ENCODE measurements at regions not wholly inside any gene's neighbourhood (a gene's known extent, or its start where the extent isn't known, plus 50 kb on each side); places are given as distances from the start of the nearest gene placed in this dataset.

GRCh38 chr16:55214412-55214811, 109.6 kb upstream of the IRX6 start:
- Histone ChIP-seq H3K9me1 (ENCODE audit: insufficient read depth, low read length) (no peaks in the 10 kb centered on the region), H3K79me1 (ENCODE audit: low read depth in 1 of 2, low read length in 2 of 2) (no peaks in the 10 kb centered on the region), H3K4me3 (ENCODE audit: insufficient read depth, low read depth, low read length) (no peak overlapping the region), H3K4me1 (ENCODE audit: control insufficient read depth, insufficient read depth, low read length) (no peaks in the 10 kb centered on the region), H2AFZ (replicated peaks; ENCODE audit: low read length, poor library complexity) (no peak overlapping the region), H2AK9ac (replicated peaks; ENCODE audit: low read depth, low read length, poor library complexity) (no peak overlapping the region), H3K4ac (ENCODE audit: low read depth, low read length) (no peak overlapping the region), H3K27me3 (ENCODE audit: control insufficient read depth, insufficient read depth, low read length) (no peaks in the 10 kb centered on the region), H3K9ac (ENCODE audit: low read depth, low read length) (no peak overlapping the region), H3K27ac (ENCODE audit: insufficient read depth, low read length) (no peak overlapping the region), H3K36me3 (ENCODE audit: control insufficient read depth, insufficient read depth, low read length) (no peaks in the 10 kb centered on the region), H2BK20ac (ENCODE audit: low read depth, low read length) (no peak overlapping the region), H4K91ac (ENCODE audit: insufficient read depth, low read depth, low read length) (no peak overlapping the region), H3K14ac (replicated peaks; ENCODE audit: low read depth, low read length) (no peak overlapping the region), H3K9me3 (ENCODE audit: control insufficient read depth, insufficient read depth, low read length) (no peaks in the 10 kb centered on the region), H3K56ac (ENCODE audit: extremely low read depth, insufficient read depth, low read length) (no peak overlapping the region), H2AK5ac (ENCODE audit: low read depth, low read length) (no peak overlapping the region), H2BK120ac (ENCODE audit: low read depth, low read length) (no peak overlapping the region), H2BK15ac (ENCODE audit: low read depth, low read length) (no peak overlapping the region), H4K20me1 (ENCODE audit: insufficient read depth, low read length) (no peaks in the 10 kb centered on the region), H3K23ac (ENCODE audit: low read depth, low read length) (no peak overlapping the region), H3K18ac (ENCODE audit: low read depth, low read length) (no peak overlapping the region), H4K5ac (ENCODE audit: low read depth, low read length) (no peak overlapping the region), H3K4me2 (ENCODE audit: low read depth, low read length) (no peak overlapping the region), H2BK5ac (ENCODE audit: low read depth, low read length, poor library complexity, severe bottlenecking) (no peak overlapping the region), H4K8ac (ENCODE audit: low read depth in 2 of 2, low read length in 2 of 2) (no peak overlapping the region)
- no peak for ATAC-seq (ENCODE audit: low read depth)
- CTCF ChIA-PET, result no interaction called here
- no TSS peak for BruUV-seq (replicated peaks)
- no peak for DNase-seq
- TF ChIP-seq RAD21 (IDR thresholded peaks at IDR 0.05; ENCODE audit: low read length) (no peak), RCOR1 (IDR thresholded peaks at IDR 0.05; ENCODE audit: insufficient replicate concordance, low read length) (no peak), CHD1 (IDR thresholded peaks at IDR 0.05; ENCODE audit: low read depth, low read length) (no peak), RFX5 (IDR thresholded peaks at IDR 0.05; ENCODE audit: low read depth, low read length) (no peak), CTCF (conservative IDR thresholded peaks at IDR 0.05; ENCODE audit: low read depth, low read length) (no peak), NFE2L2 (IDR thresholded peaks at IDR 0.05; ENCODE audit: low read depth, low read length) (no peak), FOS (IDR thresholded peaks at IDR 0.05; ENCODE audit: low read depth, low read length) (no peak), SMC3 (IDR thresholded peaks at IDR 0.05; ENCODE audit: low read depth, low read length) (no peak), CEBPB (IDR thresholded peaks at IDR 0.05; ENCODE audit: low read depth, low read length) (no peak), POLR2A (IDR thresholded peaks at IDR 0.05; ENCODE audit: low read depth, low read length) (no peak), BHLHE40 (IDR thresholded peaks at IDR 0.05; ENCODE audit: low read depth, low read length) (no peak), MAZ (IDR thresholded peaks at IDR 0.05; ENCODE audit: borderline replicate concordance, low read depth, low read length) (no peak), MAFK (IDR thresholded peaks at IDR 0.05; ENCODE audit: low read depth, low read length) (no peak)
- in situ Hi-C loops (cut with MboI; ENCODE audit: low sequenced_read_pairs) (no loop called here), dilution Hi-C loops (cut with HindIII; ENCODE audit: low sequenced_read_pairs, unreplicated experiment) (no loop called here), intact Hi-C loops (cut with micrococcal nuclease) (no loop called here)
- POLR2A ChIA-PET (ENCODE audit: unreplicated experiment), result no interaction called here
- WGBS, 2 experiments (ENCODE audit: extremely low coverage in 2 of 2, insufficient read length in 1 of 2), result no CpG with 5 or more reads among the region's 2 CpGs

Measured in IMR-90 (cell line).